GM12872 (cell line): ENCODE measurements at regions not wholly inside any gene's neighbourhood (a gene's known extent, or its start where the extent isn't known, plus 50 kb on each side); places are given as distances from the start of the nearest gene placed in this dataset.

Experiments used
- TF ChIP-seq, protein P1 (sequence below): IDR thresholded peaks from 3 replicates; pipeline ENCODE4 v1.5.1; 2011; ENCODE audit warnings: low read depth, mild to moderate bottlenecking, low read length, moderate library complexity; ENCODE audit not compliant: insufficient read depth

- TF ChIP-seq, protein P1, sequence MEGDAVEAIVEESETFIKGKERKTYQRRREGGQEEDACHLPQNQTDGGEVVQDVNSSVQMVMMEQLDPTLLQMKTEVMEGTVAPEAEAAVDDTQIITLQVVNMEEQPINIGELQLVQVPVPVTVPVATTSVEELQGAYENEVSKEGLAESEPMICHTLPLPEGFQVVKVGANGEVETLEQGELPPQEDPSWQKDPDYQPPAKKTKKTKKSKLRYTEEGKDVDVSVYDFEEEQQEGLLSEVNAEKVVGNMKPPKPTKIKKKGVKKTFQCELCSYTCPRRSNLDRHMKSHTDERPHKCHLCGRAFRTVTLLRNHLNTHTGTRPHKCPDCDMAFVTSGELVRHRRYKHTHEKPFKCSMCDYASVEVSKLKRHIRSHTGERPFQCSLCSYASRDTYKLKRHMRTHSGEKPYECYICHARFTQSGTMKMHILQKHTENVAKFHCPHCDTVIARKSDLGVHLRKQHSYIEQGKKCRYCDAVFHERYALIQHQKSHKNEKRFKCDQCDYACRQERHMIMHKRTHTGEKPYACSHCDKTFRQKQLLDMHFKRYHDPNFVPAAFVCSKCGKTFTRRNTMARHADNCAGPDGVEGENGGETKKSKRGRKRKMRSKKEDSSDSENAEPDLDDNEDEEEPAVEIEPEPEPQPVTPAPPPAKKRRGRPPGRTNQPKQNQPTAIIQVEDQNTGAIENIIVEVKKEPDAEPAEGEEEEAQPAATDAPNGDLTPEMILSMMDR: no peak
These were observed 157.5 kb upstream of the PDE1C start for GRCh38 chr7:32227746-32228145.

DNA sequence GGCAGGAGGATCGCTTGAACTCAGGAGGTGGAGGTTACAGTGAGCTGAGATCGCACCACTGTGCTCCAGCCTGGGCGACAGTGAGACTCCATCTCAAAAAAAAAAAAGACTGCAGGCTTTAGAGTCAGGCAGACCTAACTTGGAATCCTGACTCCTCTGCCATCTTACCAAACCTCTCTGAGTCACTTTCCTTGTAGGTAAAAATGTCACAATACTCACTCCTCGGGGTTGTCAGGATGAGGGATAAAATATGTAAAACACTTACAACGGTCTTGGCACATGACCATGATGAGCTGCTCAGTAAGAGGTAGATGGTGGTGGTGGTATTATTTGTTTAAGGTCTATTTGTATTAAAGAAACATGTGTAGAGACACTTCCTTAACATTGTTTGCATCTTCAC, 154.1 kb upstream of the PDE1C start:
- TF ChIP-seq, protein P1: no peak

- TF ChIP-seq, protein P1: no peak
These were observed 153.5 kb upstream of the PDE1C start for GRCh38 chr7:32223721-32224120.

GRCh38 chr7:32223071-32223650, 153.0 kb upstream of the PDE1C start:
- TF ChIP-seq, protein P1: no peak

DNA sequence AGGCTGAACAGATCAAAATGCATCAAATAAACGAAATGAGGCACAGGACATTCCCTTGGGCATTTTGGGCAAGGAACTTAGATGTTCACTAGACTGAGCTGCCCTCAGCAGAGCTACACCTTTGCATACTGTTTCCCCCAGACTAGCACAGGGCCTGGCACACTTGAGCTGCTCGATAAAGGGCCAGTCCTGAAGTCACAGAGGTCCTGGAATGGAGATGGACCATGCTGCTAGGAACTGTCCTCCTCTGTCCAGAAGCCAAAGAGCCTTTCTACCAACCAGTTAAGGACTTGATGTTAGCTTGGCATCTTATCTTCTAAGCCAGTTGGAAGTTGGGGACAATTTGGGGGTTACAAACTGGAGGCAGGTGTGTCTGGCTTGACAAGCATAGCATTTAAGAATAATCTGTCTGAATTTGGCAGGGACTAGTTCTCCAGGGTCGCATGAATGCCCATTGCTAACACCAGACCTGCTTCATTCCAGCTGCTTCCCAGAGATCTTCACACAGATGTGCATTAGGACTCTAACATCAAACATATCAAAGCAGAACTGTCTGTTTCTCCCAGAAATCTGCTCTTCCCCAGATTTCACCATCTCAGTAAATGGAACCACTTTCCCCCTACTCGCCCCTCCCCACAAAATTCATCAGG, 152.2 kb upstream of the PDE1C start:
- TF ChIP-seq, protein P1: no peak

GRCh38 chr7:32221736-32222135, 151.5 kb upstream of the PDE1C start:
- TF ChIP-seq, protein P1: no peak

- TF ChIP-seq, protein P1: no peak
These were observed 150.8 kb upstream of the PDE1C start for GRCh38 chr7:32221056-32221455.

DNA sequence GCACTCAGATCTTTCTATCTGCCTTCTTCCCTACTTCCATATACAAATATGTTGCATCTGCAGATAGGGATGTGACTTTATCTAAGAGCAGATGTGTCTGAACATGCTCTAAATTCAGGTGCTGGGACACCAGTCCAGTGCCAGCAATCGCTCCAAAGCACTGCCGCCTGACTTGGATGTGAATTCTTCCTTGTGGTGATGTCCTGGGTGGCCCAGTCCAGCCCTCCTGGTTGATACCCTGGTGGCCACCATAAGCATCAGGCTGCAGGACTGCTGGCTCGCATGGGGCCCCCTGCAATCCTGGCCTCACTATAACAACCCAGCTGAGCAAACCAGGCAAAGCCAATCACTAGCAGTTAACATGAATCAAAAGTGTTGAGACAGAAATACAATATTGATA, 149.2 kb upstream of the PDE1C start:
- TF ChIP-seq, protein P1: no peak
